Panc1 (cell line): ENCODE measurements at regions not wholly inside any gene's neighbourhood (a gene's known extent, or its start where the extent isn't known, plus 50 kb on each side); places are given as distances from the start of the nearest gene placed in this dataset.

Experiments used
- ATAC-seq: fragments of 200-7000 bp; cut with Tn5 transposase; 2 replicates; pipeline ENCODE4 v1.9.1; 2020; ENCODE audit warnings: mild to moderate bottlenecking, moderate library complexity
- BruUV-seq: library from RNA; stranded (reverse); fragments of 400-500 nt; replicated peaks from 2 replicates; lab custom pipeline; 2021; lab: Mats Ljungman, UMichigan
- CTCF ChIA-PET: fragments of 300-600 bp; sonication (Branson Sonifier 250); formaldehyde crosslinking; loops from one replicate; lab custom pipeline; 2022; ENCODE audit warnings: antibody characterized with exemption; lab: Charles Lee
- POLR2A ChIA-PET: fragments of 300-600 bp; sonication (Branson Sonifier 250); formaldehyde crosslinking; loops from one replicate; lab custom pipeline; 2022; ENCODE audit warnings: antibody characterized with exemption; lab: Charles Lee
- DNase-seq: peaks from one replicate; pipeline ENCODE4 v3.0.0-alpha.2; 2010; ENCODE audit warnings: low read depth, low spot score
- H3K27ac ChIP-seq: 2 replicates; pipeline ENCODE4 v1.5.1; 2011; ENCODE audit warnings: mild to moderate bottlenecking, low read length, inconsistent platforms
- H3K27me3 ChIP-seq: fragments of 200-500 bp; sonication (Bioruptor generic); 2 replicates; pipeline ENCODE4 v1.6.0; 2014; ENCODE audit warnings: low read length, inconsistent platforms; ENCODE audit not compliant: control insufficient read depth, insufficient read depth
- H3K36me3 ChIP-seq: fragments of 200-500 bp; sonication (Bioruptor generic); 2 replicates; pipeline ENCODE4 v1.5.1; 2014; ENCODE audit warnings: inconsistent platforms, mild to moderate bottlenecking, low read length, moderate library complexity; ENCODE audit not compliant: control insufficient read depth, insufficient read depth
- H3K4me1 ChIP-seq: 2 replicates; pipeline ENCODE4 v1.5.1; 2011; ENCODE audit warnings: inconsistent platforms, mild to moderate bottlenecking, low read length, moderate library complexity; ENCODE audit not compliant: control insufficient read depth, insufficient read depth
- H3K4me3 ChIP-seq, 2 experiments: 2 replicates each; pipeline ENCODE4 v1.5.1; 2011 to 2012; ENCODE audit warnings: low read depth in 2 of 2, low read length in 2 of 2, mild to moderate bottlenecking in 2 of 2, inconsistent platforms in 1 of 2, moderate library complexity in 1 of 2
- H3K9me3 ChIP-seq: fragments of 200-500 bp; sonication (Bioruptor generic); 2 replicates; pipeline ENCODE4 v1.5.1; 2014; ENCODE audit warnings: low read depth, mild to moderate bottlenecking, inconsistent platforms, low read length, moderate library complexity; ENCODE audit not compliant: control insufficient read depth, insufficient read depth
- CTCF ChIP-seq: fragments of 450-650 bp; IDR thresholded peaks from 2 replicates; pipeline ENCODE4 v1.5.1; 2017; ENCODE audit warnings: mild to moderate bottlenecking
- POLR2AphosphoS5 ChIP-seq: IDR thresholded peaks from 2 replicates; pipeline ENCODE4 v1.6.1; 2012; ENCODE audit warnings: mild to moderate bottlenecking, low read depth, low read length, moderate library complexity
- REST ChIP-seq, 2 experiments: IDR thresholded peaks; 2 replicates each; pipeline ENCODE4 v1.6.1; 2011 to 2012; ENCODE audit warnings: low read depth in 2 of 2, control low read depth in 1 of 2, low read length in 1 of 2, mild to moderate bottlenecking in 1 of 2, moderate library complexity in 1 of 2; ENCODE audit not compliant: insufficient read depth in 1 of 2
- SIN3A ChIP-seq: IDR thresholded peaks from 2 replicates; pipeline ENCODE4 v1.6.1; 2012; ENCODE audit warnings: low read depth, mild to moderate bottlenecking, low read length, moderate library complexity, borderline replicate concordance; ENCODE audit not compliant: insufficient read depth
- TCF7L2 ChIP-seq: IDR thresholded peaks from 2 replicates; pipeline ENCODE4 v1.6.1; 2011; ENCODE audit warnings: mild to moderate bottlenecking, low read depth, low read length, inconsistent platforms
- in situ Hi-C: cut with HindIII; loops from 2 replicates; pipeline ENCODE4 v1.10.0; 2016; ENCODE audit warnings: low sequenced_read_pairs, low pct_unique_long_range_greater_than_20kb
- intact Hi-C: fragments of 100-400 bp; cut with micrococcal nuclease; formaldehyde crosslinking; loops from one replicate; pipeline ENCODE4 v1.10.0; 2022; ENCODE audit not compliant: unreplicated experiment

- Histone ChIP-seq H3K27me3 (no peaks in the 10 kb centered on the region), H3K4me3 (no peak overlapping the region), H3K36me3 (no peaks in the 10 kb centered on the region), H3K27ac (no peak overlapping the region), H3K4me1 (no peaks in the 10 kb centered on the region), H3K9me3 (no peaks in the 10 kb centered on the region)
- ATAC-seq (no peak), DNase-seq (no peak)
- no TSS peak for BruUV-seq
- POLR2A ChIA-PET: no interaction called here
- in situ Hi-C loops (no loop called here), intact Hi-C loops (no loop called here)
- CTCF ChIA-PET: no interaction called here
- TF ChIP-seq POLR2AphosphoS5 (no peak), TCF7L2 (no peak), CTCF (no peak), REST (IDR thresholded peaks at IDR 0.05; ENCODE audit: insufficient read depth in 1 of 2, low read depth in 2 of 2, low read length in 1 of 2) (no peak), SIN3A (no peak)
Observed at GRCh38 chr10:83075815-83076355, 1063.4 kb upstream of the GHITM start.

GRCh38 chr10:83076443-83076842, 1062.9 kb upstream of the GHITM start:
- BruUV-seq: no TSS peak
- CTCF ChIA-PET: no interaction called here
- intact Hi-C loops: no loop called here
- DNase-seq: no peak
- no peaks in the 10 kb centered on the region for H3K27me3 ChIP-seq
- TF ChIP-seq POLR2AphosphoS5 (no peak), TCF7L2 (no peak), SIN3A (no peak), REST (IDR thresholded peaks at IDR 0.05; ENCODE audit: insufficient read depth in 1 of 2, low read depth in 2 of 2, low read length in 1 of 2) (no peak), CTCF (no peak)
- no peak overlapping the region for H3K4me3 ChIP-seq
- in situ Hi-C loops: no loop called here
- POLR2A ChIA-PET: no interaction called here
- no peaks in the 10 kb centered on the region for H3K9me3 ChIP-seq
- H3K27ac ChIP-seq: no peak overlapping the region
- no peaks in the 10 kb centered on the region for H3K36me3 ChIP-seq
- ATAC-seq: no peak
- H3K4me1 ChIP-seq: no peaks in the 10 kb centered on the region
